HG03442 (cell line): ENCODE measurements at regions not wholly inside any gene's neighbourhood (a gene's known extent, or its start where the extent isn't known, plus 50 kb on each side); places are given as distances from the start of the nearest gene placed in this dataset.
"Not testable (repeated sequence)": the region's sequence is repeated elsewhere in the genome, so short reads cannot be mapped to it uniquely, and the experiment has no call there.

Source experiments
- ATAC-seq: cut with Tn5 transposase; IDR thresholded peaks from one replicate; pipeline ENCODE4 v1.9.1; 2021; ENCODE audit warnings: mild to moderate bottlenecking, moderate library complexity; ENCODE audit not compliant: unreplicated experiment

DNA sequence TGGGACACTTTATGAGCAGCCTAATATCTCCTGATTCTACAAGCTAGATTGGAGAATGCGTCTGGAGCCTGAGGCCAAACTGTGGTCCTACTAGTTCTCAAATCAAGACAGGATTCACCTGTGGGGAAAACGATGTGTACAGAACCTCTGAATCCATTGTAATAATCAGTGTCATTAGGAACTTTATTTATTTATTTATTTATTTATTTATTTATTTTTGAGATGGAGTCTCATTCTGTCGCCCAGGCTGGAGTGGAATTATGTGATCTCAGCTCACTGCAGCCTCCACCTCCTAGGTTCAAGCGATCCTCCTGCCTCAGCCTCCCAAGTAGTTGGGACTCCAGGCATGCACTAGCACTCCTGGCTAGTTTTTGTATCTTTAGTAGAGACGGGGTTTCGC lies 52.6 kb upstream of the KIF26B start:
- not testable (repeated sequence) for ATAC-seq

- ATAC-seq: no peak
Observed at GRCh38 chr1:245099401-245099800, 55.4 kb upstream of the KIF26B start.

DNA sequence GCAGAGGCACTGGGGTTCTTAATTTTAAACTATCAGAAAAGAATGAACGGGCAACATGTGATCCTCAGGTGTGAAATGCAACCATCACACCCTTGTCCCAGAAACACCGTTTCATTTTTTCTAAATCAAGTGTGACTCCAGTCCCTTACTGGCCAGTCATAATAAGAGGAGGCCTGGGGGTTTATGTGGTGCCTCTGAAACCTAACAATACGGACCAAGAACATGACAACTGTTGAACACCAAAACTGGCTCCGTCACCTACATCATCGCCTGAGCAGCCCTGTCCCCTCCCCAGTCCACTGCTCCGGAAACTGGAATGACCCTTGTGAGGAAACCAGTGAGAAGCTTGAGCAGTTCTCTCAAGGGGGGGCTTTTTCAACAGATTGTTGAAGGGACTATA lies 55.9 kb upstream of the KIF26B start:
- no peak for ATAC-seq

- no peak for ATAC-seq
Observed at GRCh38 chr1:245096311-245097066, 58.3 kb upstream of the KIF26B start.

GRCh38 chr1:245095903-245096302 lies 58.9 kb upstream of the KIF26B start:
- ATAC-seq: no peak

DNA sequence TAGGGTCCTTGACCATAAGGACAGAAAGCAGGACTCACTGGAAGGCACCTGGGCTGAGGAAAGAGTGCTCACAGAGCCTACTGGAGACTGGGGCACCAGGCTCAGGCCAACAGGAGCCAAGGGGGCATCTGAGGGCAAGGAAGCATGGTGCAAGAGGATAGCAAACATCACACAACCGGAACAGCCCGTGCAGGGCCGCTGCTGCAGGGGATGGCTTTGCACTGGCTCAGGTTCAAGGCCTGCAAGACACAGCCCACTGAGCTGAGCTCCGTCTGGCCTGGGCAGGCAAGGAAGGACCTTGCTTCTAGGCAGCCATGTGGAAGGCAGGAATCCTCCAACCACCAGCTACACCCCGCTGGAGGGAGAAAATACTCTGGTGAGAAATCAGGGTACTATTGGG lies 59.8 kb upstream of the KIF26B start:
- ATAC-seq: no peak

DNA sequence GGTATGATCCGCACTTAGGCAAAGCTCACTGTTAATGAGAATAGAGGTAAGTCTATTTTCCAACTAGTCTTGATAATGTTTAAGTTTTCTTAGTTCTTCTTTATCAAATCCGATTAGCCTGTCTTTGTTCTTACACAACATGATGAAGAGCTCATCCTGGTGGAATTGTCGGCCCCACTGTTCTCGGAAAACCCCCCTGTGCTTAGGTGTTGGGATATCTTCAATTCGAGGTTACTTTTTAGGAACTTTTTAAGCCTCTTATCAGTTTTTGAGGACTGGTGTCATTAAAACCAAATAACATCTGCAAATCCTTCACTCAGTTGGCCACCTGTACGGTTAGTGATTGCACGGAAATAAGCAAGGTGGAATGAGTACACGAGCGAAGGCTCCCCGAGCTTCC lies 60.7 kb upstream of the KIF26B start:
- ATAC-seq: no peak

DNA sequence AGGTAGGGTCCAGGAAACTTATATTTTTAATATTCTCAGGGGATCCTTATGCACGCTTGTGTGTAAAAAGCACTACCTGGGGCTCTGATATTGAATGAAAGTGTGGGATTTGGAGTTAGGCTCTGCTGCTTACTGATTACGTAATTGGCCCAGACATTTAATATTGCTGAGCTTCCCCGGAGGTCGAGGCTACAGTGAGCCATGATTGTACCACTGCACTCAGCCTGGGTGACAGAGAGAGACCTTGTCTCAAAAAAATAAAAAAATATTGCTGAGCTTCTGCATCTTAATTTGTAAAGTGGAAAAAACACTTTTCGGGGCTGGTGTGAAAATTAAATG lies 62.2 kb upstream of the KIF26B start:
- ATAC-seq: no peak

DNA sequence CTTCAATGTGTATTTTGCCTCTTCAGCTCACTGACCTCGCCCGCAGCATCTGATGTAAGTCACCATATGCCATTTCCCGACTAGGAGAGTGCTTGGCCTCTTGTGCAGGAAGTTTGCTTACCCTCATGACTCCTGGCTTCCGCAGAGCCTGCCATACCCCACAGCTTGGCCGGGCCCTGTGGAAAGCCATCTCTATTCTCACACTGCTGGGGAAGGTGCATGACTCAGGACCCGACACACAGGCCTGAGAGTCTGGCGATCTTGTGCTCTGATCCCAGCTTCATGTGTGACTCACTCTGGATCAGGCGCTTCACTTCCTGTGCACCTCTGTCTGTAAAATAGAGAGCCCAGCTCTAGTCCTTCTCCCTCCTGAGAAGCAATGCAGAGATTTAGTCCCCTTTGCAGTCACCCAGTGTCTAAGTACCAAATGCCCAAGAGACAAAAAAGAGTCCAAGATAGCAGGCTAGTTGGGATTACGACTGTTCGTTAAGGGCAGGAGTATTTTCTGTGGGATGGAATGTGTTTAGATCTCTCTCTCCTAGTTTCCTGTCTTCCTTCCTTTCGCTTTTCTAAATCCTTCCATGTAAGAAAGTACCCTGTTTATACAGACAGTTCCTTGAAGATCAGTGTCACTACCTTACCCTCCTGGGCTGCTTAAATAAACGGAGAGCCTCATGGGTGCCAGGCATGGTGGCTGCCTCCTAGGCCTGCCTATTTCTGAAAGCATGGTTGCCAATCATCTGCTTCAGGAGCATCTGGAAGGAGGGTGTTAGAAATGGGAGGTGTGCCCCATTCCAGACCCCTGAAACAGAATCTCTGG lies 62.8 kb upstream of the KIF26B start:
- no peak for ATAC-seq

DNA sequence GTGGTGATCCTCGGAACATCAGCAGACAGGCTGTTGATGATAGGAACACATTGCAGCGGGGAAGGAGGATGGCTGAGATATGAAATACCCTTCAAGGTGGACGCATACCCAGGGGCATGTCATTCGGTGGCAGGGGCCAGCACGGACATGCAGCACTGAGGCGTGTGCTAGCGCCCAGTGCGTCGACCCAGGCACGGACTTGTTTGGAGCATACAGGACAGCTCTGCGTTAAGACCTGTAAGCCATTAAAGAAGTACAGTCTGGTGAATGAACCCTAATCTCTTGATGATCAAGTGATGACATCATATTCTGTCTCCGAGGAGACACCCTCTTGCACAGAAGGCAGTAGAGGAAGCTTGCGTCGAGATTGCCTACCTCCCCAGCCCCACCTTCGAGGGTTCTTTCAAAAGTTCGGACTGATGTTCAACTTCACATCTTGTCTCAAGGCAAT lies 63.6 kb upstream of the KIF26B start:
- no peak for ATAC-seq

GRCh38 chr1:245090491-245091090 lies 64.2 kb upstream of the KIF26B start:
- ATAC-seq: no peak

- no peak for ATAC-seq
Observed at GRCh38 chr1:245087723-245088122, 67.1 kb upstream of the KIF26B start.

- ATAC-seq: no peak
Observed at GRCh38 chr1:245086389-245086969, 68.3 kb upstream of the KIF26B start.

- ATAC-seq: peak; percentile 94
Observed at GRCh38 chr1:245085508-245086095, 69.2 kb upstream of the KIF26B start.

- ATAC-seq: no peak
Observed at GRCh38 chr1:245084551-245084950, 70.2 kb upstream of the KIF26B start.

- no peak for ATAC-seq
Observed at GRCh38 chr1:245079021-245079609, 75.7 kb upstream of the KIF26B start.

- ATAC-seq: no peak
Observed at GRCh38 chr1:245074898-245075297, 79.9 kb upstream of the KIF26B start.

- ATAC-seq: no peak
Observed at GRCh38 chr1:245074232-245074747, 80.5 kb upstream of the KIF26B start.

DNA sequence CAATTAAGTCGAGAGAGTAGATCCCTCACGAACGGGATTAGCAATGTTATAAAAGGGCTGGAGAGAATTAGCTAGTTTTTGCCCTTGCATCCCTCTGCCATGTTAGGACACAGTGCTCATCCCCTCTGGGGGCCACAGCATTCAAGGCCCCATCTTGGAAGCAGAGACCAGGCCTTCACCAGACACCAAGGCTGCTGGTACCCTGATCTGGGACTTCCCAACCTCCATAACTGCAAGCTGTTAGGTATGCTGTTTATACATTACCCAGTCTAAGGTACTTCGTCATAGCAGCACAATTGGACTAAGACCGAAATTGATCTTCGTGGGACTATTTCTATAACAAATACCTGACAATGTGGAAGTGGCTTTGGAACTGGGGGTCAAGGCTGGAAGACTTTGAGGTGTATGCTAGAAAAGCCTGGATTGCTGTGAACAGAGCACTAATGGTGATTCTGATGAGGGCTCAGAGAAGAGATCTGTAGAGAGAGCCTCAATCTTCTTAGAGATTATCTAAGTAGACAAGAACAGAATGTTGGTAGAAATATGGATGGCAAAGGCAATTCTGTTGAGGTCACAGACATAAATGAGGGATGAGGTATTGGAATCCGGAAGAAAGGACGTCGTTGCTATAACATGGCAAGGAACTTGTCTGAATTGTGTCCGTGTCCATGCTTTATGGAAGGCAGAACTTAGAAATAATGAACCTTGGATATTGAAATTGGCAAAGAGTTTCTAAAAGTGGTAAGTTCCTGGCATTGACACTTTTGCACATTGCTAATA lies 83.8 kb upstream of the KIF26B start:
- ATAC-seq: no peak

DNA sequence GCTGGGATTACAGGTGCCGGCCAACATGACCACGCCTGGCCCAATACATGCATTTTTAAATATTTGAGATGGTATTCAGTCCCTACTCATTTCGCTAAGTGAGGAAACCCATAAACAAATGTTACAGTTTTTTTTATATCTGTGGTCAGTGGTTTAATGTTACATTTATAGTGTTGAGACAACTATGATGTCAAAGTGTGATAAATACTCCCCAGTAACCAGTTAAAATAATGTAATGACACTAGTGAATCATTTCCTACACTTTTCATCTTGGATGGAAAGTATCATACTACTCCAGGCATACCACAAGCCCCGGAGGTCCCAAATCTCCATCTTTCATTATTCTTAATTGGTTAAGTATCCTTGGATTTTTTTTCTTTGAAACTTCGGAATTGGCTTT lies 87.5 kb upstream of the KIF26B start:
- no peak for ATAC-seq
